HEK293 (cell line): ENCODE measurements at regions not wholly inside any gene's neighbourhood (a gene's known extent, or its start where the extent isn't known, plus 50 kb on each side); places are given as distances from the start of the nearest gene placed in this dataset.
A peak's percentile ranks its signal among the peaks of the same experiment; 100 is the strongest.

Experiments
- CTCF ChIA-PET: fragments of 350-600 bp; formaldehyde crosslinking; extraction: SDS; loops from one replicate; lab custom pipeline; 2021; ENCODE audit warnings: antibody characterized with exemption; lab: Yijun Ruan, JAX
- POLR2A ChIA-PET: fragments of 300-600 bp; formaldehyde crosslinking; extraction: SDS; loops from one replicate; lab custom pipeline; 2020; ENCODE audit warnings: antibody characterized with exemption, inconsistent platforms; lab: Yijun Ruan, JAX
- H3K27ac ChIP-seq: fragments of 200-500 bp; sonication (Bioruptor generic); 2 replicates; pipeline ENCODE4 v1.5.1; 2014; ENCODE audit warnings: low read depth, low read length, control low read depth, inconsistent platforms; ENCODE audit errors: extremely low read depth
- H3K36me3 ChIP-seq, 2 experiments: fragments of 200-500 bp in 1 of 2; sonication (Bioruptor generic) in 1 of 2; 1 replicate in 1 of 2; 2 replicates in 1 of 2; pipeline ENCODE4 v1.5.1; 2014 to 2017; ENCODE audit warnings: inconsistent platforms in 2 of 2, low read length in 2 of 2; ENCODE audit not compliant: control insufficient read depth in 2 of 2, insufficient read depth in 1 of 2
- H3K4me1 ChIP-seq: fragments of 200-500 bp; sonication (Bioruptor generic); 2 replicates; pipeline ENCODE4 v1.5.1; 2014; ENCODE audit warnings: mild to moderate bottlenecking, low read length, inconsistent platforms; ENCODE audit not compliant: control insufficient read depth, insufficient read depth
- H3K4me3 ChIP-seq: 2 replicates; pipeline ENCODE4 v1.5.1; 2011; ENCODE audit warnings: low read depth, mild to moderate bottlenecking, control low read depth, low read length, moderate library complexity
- H3K9me3 ChIP-seq: fragments of 200-500 bp; sonication (Bioruptor generic); 2 replicates; pipeline ENCODE4 v1.5.1; 2014; ENCODE audit warnings: low read depth, low read length, inconsistent platforms; ENCODE audit not compliant: control insufficient read depth, insufficient read depth
- GFI1B ChIP-seq: fragments of 450-650 bp; formaldehyde crosslinking; IDR thresholded peaks from 2 replicates; pipeline ENCODE4 v1.5.1; 2016; ENCODE audit warnings: missing biosample characterization, missing genetic modification characterization
- HOXA7 ChIP-seq: sonication (generic); formaldehyde crosslinking; IDR thresholded peaks from 2 replicates; pipeline ENCODE4 v1.8.1; 2022; ENCODE audit warnings: missing genetic modification reagents, borderline replicate concordance
- KLF9 ChIP-seq: fragments of 450-650 bp; formaldehyde crosslinking; IDR thresholded peaks from 2 replicates; pipeline ENCODE4 v1.5.1; 2016; ENCODE audit warnings: missing biosample characterization, missing genetic modification characterization, low read depth
- PRDM2 ChIP-seq: fragments of 450-650 bp; formaldehyde crosslinking; IDR thresholded peaks from 2 replicates; pipeline ENCODE4 v1.5.1; 2016; ENCODE audit warnings: missing biosample characterization, missing genetic modification characterization, borderline replicate concordance
- PRDM6 ChIP-seq: fragments of 450-650 bp; formaldehyde crosslinking; IDR thresholded peaks from 2 replicates; pipeline ENCODE4 v1.5.1; 2017; ENCODE audit warnings: missing biosample characterization, missing genetic modification characterization
- SCRT2 ChIP-seq: fragments of 450-650 bp; formaldehyde crosslinking; IDR thresholded peaks from 2 replicates; pipeline ENCODE4 v1.5.1; 2016; ENCODE audit warnings: missing biosample characterization, missing genetic modification characterization
- SETDB1 ChIP-seq: IDR thresholded peaks from one replicate; pipeline ENCODE4 v1.6.1; 2017; ENCODE audit warnings: mild to moderate bottlenecking, low read length, moderate library complexity, mixed read lengths; ENCODE audit not compliant: insufficient read length
- ZBTB21 ChIP-seq: fragments of 450-650 bp; formaldehyde crosslinking; IDR thresholded peaks from 2 replicates; pipeline ENCODE4 v1.5.1; 2017; ENCODE audit warnings: missing biosample characterization, missing genetic modification characterization
- ZFP37 ChIP-seq: fragments of 450-650 bp; formaldehyde crosslinking; IDR thresholded peaks from 2 replicates; pipeline ENCODE4 v1.5.1; 2016; ENCODE audit warnings: missing biosample characterization, missing genetic modification characterization
- ZNF10 ChIP-seq: fragments of 450-650 bp; formaldehyde crosslinking; IDR thresholded peaks from 2 replicates; pipeline ENCODE4 v1.5.1; 2017; ENCODE audit warnings: missing biosample characterization, missing genetic modification characterization
- ZNF280C ChIP-seq: fragments of 450-650 bp; formaldehyde crosslinking; IDR thresholded peaks from 2 replicates; pipeline ENCODE4 v1.5.1; 2016; ENCODE audit warnings: missing biosample characterization, missing genetic modification characterization
- ZNF311 ChIP-seq: fragments of 450-650 bp; formaldehyde crosslinking; IDR thresholded peaks from 2 replicates; pipeline ENCODE4 v1.5.1; 2017; ENCODE audit warnings: missing biosample characterization, missing genetic modification characterization, borderline replicate concordance
- ZNF362 ChIP-seq: fragments of 450-650 bp; formaldehyde crosslinking; IDR thresholded peaks from 2 replicates; pipeline ENCODE4 v1.5.1; 2016; ENCODE audit warnings: missing biosample characterization, missing genetic modification characterization
- ZNF366 ChIP-seq: fragments of 450-650 bp; formaldehyde crosslinking; conservative IDR thresholded peaks from 2 replicates; pipeline ENCODE4 v1.5.1; 2016; ENCODE audit warnings: missing biosample characterization, missing genetic modification characterization
- ZNF513 ChIP-seq: fragments of 450-650 bp; IDR thresholded peaks from 2 replicates; pipeline ENCODE4 v1.5.1; 2018; ENCODE audit warnings: missing biosample characterization, missing genetic modification characterization
- ZNF529 ChIP-seq: fragments of 450-650 bp; formaldehyde crosslinking; IDR thresholded peaks from 2 replicates; pipeline ENCODE4 v1.5.1; 2017; ENCODE audit warnings: missing genetic modification characterization, missing biosample characterization; ENCODE audit not compliant: insufficient replicate concordance
- ZNF560 ChIP-seq: fragments of 450-650 bp; formaldehyde crosslinking; IDR thresholded peaks from 2 replicates; pipeline ENCODE4 v1.5.1; 2017; ENCODE audit warnings: missing biosample characterization, missing genetic modification characterization, borderline replicate concordance
- ZNF596 ChIP-seq: fragments of 450-650 bp; IDR thresholded peaks from 2 replicates; pipeline ENCODE4 v1.5.0; 2018; ENCODE audit warnings: missing biosample characterization, mild to moderate bottlenecking, missing genetic modification characterization, moderate library complexity
- ZSCAN23 ChIP-seq: fragments of 450-650 bp; formaldehyde crosslinking; IDR thresholded peaks from 2 replicates; pipeline ENCODE4 v1.5.1; 2016; ENCODE audit warnings: missing biosample characterization, missing genetic modification characterization
- ZXDB ChIP-seq: fragments of 450-650 bp; formaldehyde crosslinking; IDR thresholded peaks from 2 replicates; pipeline ENCODE4 v1.5.1; 2016; ENCODE audit warnings: missing biosample characterization, missing genetic modification characterization

- CTCF ChIA-PET, result no interaction called here
- Histone ChIP-seq H3K4me1 (peaks cover 3% of the 10 kb centered on the region; the same call in 1 of the 2 replicates), H3K36me3 (no peaks in the 10 kb centered on the region), H3K27ac (no peak overlapping the region), H3K4me3 (no peak overlapping the region), H3K9me3 (no peaks in the 10 kb centered on the region)
- POLR2A ChIA-PET, result interaction anchor here (0.5 kb wide), 1 partner anchor 34 kb away, joined by 3 read pairs; no protein-coding TSS in a partner anchor
- peak; percentile 48 for TF ChIP-seq ZNF513 (tag by site-specific recombination)
- TF ChIP-seq GFI1B (tag by site-specific recombination), result 0 out of 2 replicates have a peak, but pooled peaks have one; percentile 33
- TF ChIP-seq ZNF366 (tag by site-specific recombination), result 0 out of 2 replicates have a peak, but pooled peaks have one; percentile 25
- TF ChIP-seq ZXDB (tag by site-specific recombination), result peak; percentile 13; the same call in 1 of the 2 replicates
- TF ChIP-seq SETDB1, result no peak
- no peak for TF ChIP-seq ZNF280C (tag by site-specific recombination)
- 0 out of 2 replicates have a peak, but pooled peaks have one; percentile 40 for TF ChIP-seq ZNF362 (tag by site-specific recombination)
- TF ChIP-seq PRDM6 (tag by site-specific recombination), result peak; percentile 61
- no peak for TF ChIP-seq ZFP37
Measured at GRCh38 chr4:31085689-31086088, 365.5 kb downstream of the PCDH7 start.

GRCh38 chr4:31086756-31087330 lies 366.7 kb downstream of the PCDH7 start:
- H3K4me3 ChIP-seq, result no peak overlapping the region
- TF ChIP-seq ZNF560, result no peak
- TF ChIP-seq ZNF596 (tag by site-specific recombination), result no peak
- TF ChIP-seq HOXA7 (CRISPR knock-in tag), result no peak
- no peak for TF ChIP-seq ZSCAN23
- TF ChIP-seq KLF9, result no peak
- no peak for TF ChIP-seq PRDM2 (tag by site-specific recombination)
- no peak for TF ChIP-seq ZNF311 (tag by site-specific recombination)
- TF ChIP-seq ZNF529, result no peak
- TF ChIP-seq SCRT2 (tag by site-specific recombination), result 0 out of 2 replicates have a peak, but pooled peaks have one; percentile 50
- no peak for TF ChIP-seq ZBTB21 (tag by site-specific recombination)
- 0 out of 2 replicates have a peak, but pooled peaks have one; percentile 34 for TF ChIP-seq ZNF10 (tag by site-specific recombination)
- peaks cover 3% of the 10 kb centered on the region; the same call in 1 of the 2 replicates for H3K4me1 ChIP-seq
- CTCF ChIA-PET, result no interaction called here
- H3K27ac ChIP-seq, result no peak overlapping the region
- no peaks in the 10 kb centered on the region for H3K9me3 ChIP-seq
- POLR2A ChIA-PET, result no interaction called here
- no peaks in the 10 kb centered on the region for H3K36me3 ChIP-seq
